ENCODE measurements at regions not wholly inside any gene's neighbourhood (a gene's known extent, or its start where the extent isn't known, plus 50 kb on each side); places are given as distances from the start of the nearest gene placed in this dataset.
"Not testable (repeated sequence)": the region's sequence is repeated elsewhere in the genome, so short reads cannot be mapped to it uniquely, and the experiment has no call there.

DNA sequence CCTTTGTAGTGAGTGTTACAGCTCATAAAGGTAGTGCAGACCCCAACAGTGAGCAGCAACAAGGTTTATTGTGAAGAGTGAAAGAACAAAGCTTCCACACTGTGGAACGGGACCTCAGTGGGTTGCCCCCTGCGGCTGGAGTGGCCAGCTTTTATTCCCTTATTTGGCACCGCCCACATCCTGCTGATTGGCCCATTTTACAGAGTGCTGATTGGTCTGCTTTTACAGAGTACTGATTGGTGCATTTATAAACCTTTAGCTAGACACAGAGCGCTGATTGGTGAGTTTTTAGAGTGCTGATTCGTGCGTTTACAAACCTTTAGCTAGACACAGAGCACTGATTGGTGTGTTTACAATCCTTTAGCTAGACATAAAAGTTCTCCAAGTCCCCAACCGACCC is 763.9 kb upstream of the TMEFF2 start:
- H3K27ac Mint-ChIP-seq, DNase-seq, H3K9me3 Mint-ChIP-seq, H3K4me1 Mint-ChIP-seq, H3K4me3 Mint-ChIP-seq, H3K27me3 Mint-ChIP-seq, H3K36me3 Mint-ChIP-seq: not testable (repeated sequence)

DNA sequence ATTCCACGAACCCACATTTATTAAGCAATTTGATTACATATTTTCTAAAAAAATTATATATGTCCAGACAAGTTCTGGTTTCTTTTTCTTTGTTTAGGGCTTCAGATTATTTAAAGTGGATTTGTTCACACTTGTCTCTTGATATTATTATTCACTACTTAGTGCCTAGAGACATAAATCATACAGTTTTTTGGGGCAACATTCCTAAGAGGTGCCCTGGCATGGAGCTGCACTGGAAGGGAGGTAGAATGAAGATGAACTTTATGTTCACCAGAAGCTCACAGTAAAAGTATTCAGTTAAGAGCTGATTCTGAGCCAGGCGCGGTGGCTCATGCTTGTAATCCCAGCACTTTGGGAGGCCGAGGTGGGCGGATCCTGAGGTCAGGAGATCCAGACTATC is 762.7 kb upstream of the TMEFF2 start:
- H3K9me3 Mint-ChIP-seq = no peaks in the 10 kb centered on the region
- no peaks in the 10 kb centered on the region for H3K4me1 Mint-ChIP-seq
- no peaks in the 10 kb centered on the region for H3K36me3 Mint-ChIP-seq
- H3K27me3 Mint-ChIP-seq = peaks cover 3% of the 10 kb centered on the region
- H3K4me3 Mint-ChIP-seq = no peak overlapping the region
- no peak overlapping the region for H3K27ac Mint-ChIP-seq
- no peak for DNase-seq

DNA sequence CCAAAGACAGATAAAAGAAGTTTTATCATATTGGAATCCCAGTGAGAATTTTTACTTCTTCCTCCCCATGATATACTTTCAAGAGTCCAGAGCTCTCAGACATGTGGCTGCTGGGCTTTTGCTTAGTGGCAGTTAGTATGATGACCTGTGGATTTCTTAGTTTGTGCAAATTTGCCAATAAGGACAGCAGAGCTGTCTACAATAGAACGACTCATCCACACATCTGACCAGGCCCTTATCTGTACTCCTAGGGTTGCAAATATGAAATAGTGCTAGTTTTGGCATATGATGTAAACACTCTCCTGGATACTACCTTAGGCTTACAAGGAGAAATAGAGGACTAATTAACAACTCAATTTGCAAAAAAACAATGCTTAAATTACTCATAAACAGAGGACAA is 758.4 kb upstream of the TMEFF2 start:
- no peak overlapping the region for H3K4me3 Mint-ChIP-seq
- DNase-seq = no peak
- no peaks in the 10 kb centered on the region for H3K36me3 Mint-ChIP-seq
- H3K27me3 Mint-ChIP-seq = no peaks in the 10 kb centered on the region
- H3K4me1 Mint-ChIP-seq = no peaks in the 10 kb centered on the region
- H3K9me3 Mint-ChIP-seq = no peaks in the 10 kb centered on the region
- no peak overlapping the region for H3K27ac Mint-ChIP-seq

DNA sequence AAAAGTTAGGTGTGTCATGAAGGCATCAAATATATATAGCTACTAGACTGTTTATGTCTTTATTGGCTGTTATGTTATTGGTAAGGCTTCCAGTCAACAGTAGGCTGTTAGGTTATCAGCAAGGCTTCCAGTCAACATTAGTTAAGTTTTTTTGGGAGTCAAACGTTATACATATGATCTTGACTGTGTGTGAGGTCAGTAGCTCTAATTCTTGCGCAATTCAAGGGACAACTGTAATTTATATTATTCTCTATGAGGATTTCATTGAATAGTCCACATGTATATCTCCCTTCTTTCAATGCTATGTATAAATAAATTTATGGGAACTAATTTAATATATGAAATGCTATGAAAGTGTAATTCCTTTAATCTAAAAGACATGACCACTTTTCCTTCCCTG is 757.5 kb upstream of the TMEFF2 start:
- no peak overlapping the region for H3K4me3 Mint-ChIP-seq
- H3K27me3 Mint-ChIP-seq = no peaks in the 10 kb centered on the region
- no peaks in the 10 kb centered on the region for H3K9me3 Mint-ChIP-seq

DNA sequence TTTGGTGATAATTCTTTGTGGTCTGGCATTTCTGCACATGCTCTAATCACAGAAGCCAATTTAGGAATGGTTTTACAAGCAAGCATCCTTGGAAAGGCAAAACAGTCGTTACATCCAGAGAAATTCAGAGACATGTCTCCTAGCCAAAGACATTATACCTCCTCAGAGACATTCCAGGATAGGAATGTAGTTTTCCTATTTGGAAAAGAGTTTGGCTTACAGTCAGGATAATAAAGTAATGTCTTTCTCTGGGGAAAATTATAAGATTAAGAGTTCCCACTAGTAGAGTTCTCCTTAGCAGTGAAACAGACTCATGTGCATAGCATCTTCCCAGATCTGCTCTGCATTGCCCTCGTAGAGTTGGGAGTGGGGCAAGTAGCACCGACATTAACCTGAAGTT is 753.6 kb upstream of the TMEFF2 start:
- Mint-ChIP-seq H3K36me3 (no peaks in the 10 kb centered on the region), H3K4me1 (no peaks in the 10 kb centered on the region), H3K4me3 (no peak overlapping the region), H3K27me3 (no peaks in the 10 kb centered on the region), H3K9me3 (no peaks in the 10 kb centered on the region), H3K27ac (no peak overlapping the region)
- no peak for DNase-seq

More for the DNA sequence above, 757.5 kb upstream of the TMEFF2 start:
- DNase-seq = no peak
- no peaks in the 10 kb centered on the region for H3K36me3 Mint-ChIP-seq
- no peak overlapping the region for H3K27ac Mint-ChIP-seq
- H3K4me1 Mint-ChIP-seq = no peaks in the 10 kb centered on the region

DNA sequence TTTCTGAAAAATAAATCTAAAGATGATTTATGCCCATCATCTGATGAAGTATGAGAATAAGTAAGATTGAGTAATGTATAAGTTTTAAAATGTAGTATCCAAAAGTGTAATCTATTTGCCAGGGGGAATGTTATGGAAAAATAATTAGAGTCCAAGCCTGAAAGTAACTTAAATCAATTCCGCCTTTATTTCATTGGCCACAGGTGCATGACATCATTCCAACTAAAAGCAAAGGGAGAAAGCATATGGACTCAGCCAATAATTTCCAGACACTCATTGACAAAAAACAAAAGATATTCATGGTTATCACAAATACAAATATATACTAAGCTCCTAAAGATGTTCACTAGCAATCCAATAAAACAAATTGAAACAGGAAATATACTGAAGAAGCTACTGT is 752.6 kb upstream of the TMEFF2 start:
- Mint-ChIP-seq H3K36me3 (no peaks in the 10 kb centered on the region), H3K4me1 (no peaks in the 10 kb centered on the region), H3K27me3 (no peaks in the 10 kb centered on the region), H3K4me3 (no peak overlapping the region), H3K27ac (no peak overlapping the region), H3K9me3 (peaks cover 1% of the 10 kb centered on the region)
- no peak for DNase-seq

DNA sequence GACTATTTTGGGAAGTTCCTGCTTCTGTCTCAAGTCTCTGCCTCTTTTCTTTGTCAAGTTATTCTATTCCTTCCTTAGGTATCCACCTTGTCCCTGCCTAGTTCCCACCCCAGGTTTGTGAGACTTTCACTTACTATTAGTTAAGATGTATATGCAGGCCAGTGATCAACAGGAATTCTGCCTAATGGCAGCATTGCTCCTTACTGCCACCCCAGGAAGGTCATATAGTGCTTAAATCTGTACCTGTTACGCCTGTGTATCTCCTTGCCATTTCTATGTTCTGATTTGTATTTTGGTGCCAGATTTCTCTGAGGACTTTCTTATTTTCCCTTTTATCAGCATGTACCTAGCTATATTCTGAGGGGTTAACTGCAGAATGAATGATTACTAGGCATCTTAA is 746.0 kb upstream of the TMEFF2 start:
- no peak overlapping the region for H3K27ac Mint-ChIP-seq

DNA sequence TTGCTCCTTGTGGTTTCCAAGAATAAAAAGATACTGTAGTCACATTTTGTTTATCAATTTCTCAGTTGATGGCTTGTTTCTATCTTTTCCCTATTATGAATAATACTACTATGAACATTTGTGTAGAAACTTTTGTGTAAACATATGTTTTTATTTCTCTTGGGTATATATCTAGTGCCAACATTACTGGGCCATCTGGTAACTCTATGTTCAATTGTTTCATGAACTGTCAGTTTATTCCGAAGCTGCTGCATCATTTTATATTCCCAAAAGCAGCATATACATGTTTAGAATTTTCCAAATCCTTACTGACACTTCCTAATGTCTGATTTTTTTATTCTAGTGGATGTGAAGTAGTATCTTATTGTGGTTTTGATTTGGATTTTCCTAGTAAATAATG is 737.6 kb upstream of the TMEFF2 start:
- Mint-ChIP-seq H3K27ac (no peak overlapping the region), H3K9me3 (no peaks in the 10 kb centered on the region), H3K4me3 (no peak overlapping the region), H3K4me1 (no peaks in the 10 kb centered on the region), H3K27me3 (no peaks in the 10 kb centered on the region), H3K36me3 (no peaks in the 10 kb centered on the region)
- no peak for DNase-seq

More for the DNA sequence above, 746.0 kb upstream of the TMEFF2 start:
- Mint-ChIP-seq H3K36me3 (no peaks in the 10 kb centered on the region), H3K4me1 (no peaks in the 10 kb centered on the region), H3K9me3 (peaks cover 1% of the 10 kb centered on the region), H3K27me3 (no peaks in the 10 kb centered on the region), H3K4me3 (no peak overlapping the region)
- no peak for DNase-seq

DNA sequence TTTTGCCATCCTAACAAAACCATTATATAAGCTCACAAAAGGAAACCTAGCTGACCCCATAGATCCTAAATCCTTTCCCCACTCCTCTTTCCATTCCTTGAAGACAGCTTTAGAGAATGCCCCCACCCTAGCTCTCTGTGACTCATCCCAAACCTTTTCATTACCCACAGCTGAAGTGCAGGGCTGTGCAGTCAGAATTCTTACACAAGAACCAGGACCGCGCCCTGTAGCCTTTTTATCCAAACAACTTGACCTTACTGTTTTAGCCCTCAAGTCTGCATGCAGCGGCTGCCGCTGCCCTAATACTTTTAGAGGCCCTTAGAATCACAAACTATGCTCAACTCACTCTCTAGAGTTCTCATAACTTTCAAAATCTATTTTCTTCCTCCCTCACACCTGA is 726.9 kb upstream of the TMEFF2 start:
- not testable (repeated sequence) for H3K27me3 Mint-ChIP-seq, H3K4me1 Mint-ChIP-seq, H3K4me3 Mint-ChIP-seq, H3K36me3 Mint-ChIP-seq, DNase-seq, H3K9me3 Mint-ChIP-seq, H3K27ac Mint-ChIP-seq

DNA sequence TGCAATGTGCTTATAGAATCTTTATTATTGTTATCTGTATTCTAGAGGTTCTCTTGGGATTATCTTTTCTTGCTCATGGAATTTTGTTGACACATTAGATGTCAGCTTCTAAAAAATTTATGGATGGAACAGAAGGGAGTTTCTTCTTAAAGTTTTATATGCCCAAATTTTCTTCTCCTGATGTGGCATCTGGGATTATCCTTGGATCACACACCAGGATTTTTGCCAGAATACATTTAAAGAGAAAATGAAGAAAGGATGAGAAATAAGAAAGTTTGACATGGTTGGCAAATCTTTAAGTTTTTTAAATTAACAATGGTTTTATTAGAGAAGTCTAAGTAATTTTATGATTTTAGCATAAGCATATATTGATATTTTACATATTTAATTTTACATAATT is 706.7 kb upstream of the TMEFF2 start:
- H3K27me3 Mint-ChIP-seq = no peaks in the 10 kb centered on the region

DNA sequence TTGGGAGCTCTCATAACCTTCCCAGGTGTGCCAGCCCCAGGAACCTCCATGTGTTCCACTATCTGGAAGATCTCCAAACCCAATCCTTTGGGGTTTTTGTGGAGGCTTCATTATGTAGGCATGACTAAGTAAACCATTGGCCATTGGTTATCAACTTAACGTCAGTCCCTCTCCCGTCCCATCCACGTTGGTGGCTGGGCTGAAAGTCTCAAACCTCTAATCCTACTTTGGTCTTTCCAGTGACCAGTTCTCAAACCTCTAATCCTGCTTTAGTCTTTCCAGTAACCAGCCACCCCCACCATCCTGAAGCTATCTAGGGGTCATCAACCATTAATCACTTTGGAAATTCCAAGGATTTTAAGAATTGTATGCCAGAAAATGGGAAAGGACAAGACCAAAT is 704.7 kb upstream of the TMEFF2 start:
- no peaks in the 10 kb centered on the region for H3K27me3 Mint-ChIP-seq
- H3K9me3 Mint-ChIP-seq = no peaks in the 10 kb centered on the region
- H3K4me3 Mint-ChIP-seq = no peak overlapping the region
- DNase-seq = no peak
- no peak overlapping the region for H3K27ac Mint-ChIP-seq
- no peaks in the 10 kb centered on the region for H3K36me3 Mint-ChIP-seq
- no peaks in the 10 kb centered on the region for H3K4me1 Mint-ChIP-seq

More for the DNA sequence above, 706.7 kb upstream of the TMEFF2 start:
- Mint-ChIP-seq H3K36me3 (no peaks in the 10 kb centered on the region), H3K4me1 (no peaks in the 10 kb centered on the region), H3K27ac (no peak overlapping the region), H3K9me3 (no peaks in the 10 kb centered on the region), H3K4me3 (no peak overlapping the region)
- no peak for DNase-seq

DNA sequence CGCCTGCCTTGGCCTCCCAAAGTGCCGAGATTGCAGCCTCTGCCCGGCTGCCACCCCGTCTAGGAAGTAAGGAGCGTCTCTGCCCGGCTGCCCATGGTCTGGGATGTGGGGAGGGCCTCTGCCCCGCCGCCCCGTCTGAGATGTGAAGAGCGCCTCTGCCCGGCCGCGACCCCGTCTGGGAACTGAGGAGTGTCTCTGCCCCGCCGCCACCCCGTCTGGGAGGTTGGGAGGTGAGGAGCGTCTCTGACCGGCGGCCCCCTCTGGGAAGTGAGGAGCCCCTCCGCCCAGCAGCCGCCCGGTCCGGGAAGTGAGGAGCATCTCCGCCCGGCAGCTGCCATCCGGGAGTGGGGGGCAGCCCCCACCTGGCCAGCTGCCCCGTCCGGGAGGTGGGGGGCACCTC is 699.2 kb upstream of the TMEFF2 start:
- DNase-seq, H3K9me3 Mint-ChIP-seq, H3K4me3 Mint-ChIP-seq, H3K4me1 Mint-ChIP-seq, H3K36me3 Mint-ChIP-seq, H3K27me3 Mint-ChIP-seq, H3K27ac Mint-ChIP-seq: not testable (repeated sequence)

DNA sequence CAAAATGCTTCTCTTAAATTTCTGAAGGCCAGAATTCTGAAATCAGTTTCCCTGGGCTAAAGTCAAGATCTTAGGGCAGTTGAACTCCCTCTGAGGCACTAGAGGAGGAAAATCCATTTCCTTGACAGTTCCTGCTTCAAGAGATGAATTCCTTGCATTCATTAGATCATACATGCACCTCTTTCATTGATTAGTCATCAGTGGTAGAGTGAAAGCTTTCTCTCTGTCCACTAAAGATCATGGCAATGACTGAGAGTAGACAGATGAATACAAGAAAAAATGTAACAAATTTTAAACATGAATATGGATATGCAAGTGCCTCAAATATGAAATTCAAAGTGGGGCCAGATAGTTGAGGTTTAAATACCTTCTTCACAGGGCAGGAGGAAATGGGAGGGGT is 693.4 kb upstream of the TMEFF2 start:
- no peak overlapping the region for H3K27ac Mint-ChIP-seq

DNA sequence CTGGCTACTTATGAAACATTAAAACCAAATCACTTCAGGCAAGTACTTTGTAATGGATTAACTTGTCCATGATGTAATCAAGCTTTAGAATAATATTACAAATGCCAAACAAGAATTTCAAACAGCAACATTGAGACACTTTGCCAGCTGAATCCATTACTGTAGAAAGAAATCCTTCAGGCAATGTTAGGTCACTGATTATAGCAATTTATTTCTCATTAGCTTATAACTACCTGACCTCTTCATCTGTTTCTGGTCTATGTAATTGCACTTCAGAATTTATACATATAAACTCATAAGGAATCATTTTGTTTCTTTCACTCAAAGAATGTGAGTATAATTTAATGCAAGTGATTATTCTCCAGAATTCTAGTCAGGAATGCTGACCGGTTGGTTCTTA is 692.6 kb upstream of the TMEFF2 start:
- no peaks in the 10 kb centered on the region for H3K9me3 Mint-ChIP-seq
- no peak overlapping the region for H3K27ac Mint-ChIP-seq
- H3K4me1 Mint-ChIP-seq = no peaks in the 10 kb centered on the region
- no peak for DNase-seq
- H3K27me3 Mint-ChIP-seq = no peaks in the 10 kb centered on the region
- no peaks in the 10 kb centered on the region for H3K36me3 Mint-ChIP-seq
- H3K4me3 Mint-ChIP-seq = no peak overlapping the region

More for the DNA sequence above, 693.4 kb upstream of the TMEFF2 start:
- Mint-ChIP-seq H3K27me3 (no peaks in the 10 kb centered on the region), H3K36me3 (no peaks in the 10 kb centered on the region), H3K4me3 (no peak overlapping the region), H3K4me1 (no peaks in the 10 kb centered on the region), H3K9me3 (no peaks in the 10 kb centered on the region)
- DNase-seq = no peak

DNA sequence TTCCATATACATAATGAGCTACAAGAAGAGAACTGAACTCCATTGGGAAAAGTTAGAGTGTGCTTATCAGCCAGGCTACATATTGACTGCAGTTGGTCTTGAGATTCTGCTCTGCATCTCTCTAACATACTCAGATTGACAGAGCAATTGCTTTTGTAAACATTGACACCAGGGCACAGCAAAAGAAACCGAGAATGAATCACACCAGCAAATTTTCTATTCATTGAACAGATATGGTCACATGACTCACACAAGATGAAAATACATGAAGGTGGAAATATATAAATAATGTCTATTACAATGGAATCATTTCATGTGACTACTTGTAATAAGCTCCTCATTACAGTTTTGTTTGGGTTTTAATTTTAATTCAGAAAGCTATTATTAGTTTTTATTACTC is 691.9 kb upstream of the TMEFF2 start:
- Mint-ChIP-seq H3K4me1 (no peaks in the 10 kb centered on the region), H3K9me3 (no peaks in the 10 kb centered on the region), H3K27me3 (no peaks in the 10 kb centered on the region), H3K4me3 (no peak overlapping the region), H3K36me3 (no peaks in the 10 kb centered on the region), H3K27ac (no peak overlapping the region)
- DNase-seq = no peak

DNA sequence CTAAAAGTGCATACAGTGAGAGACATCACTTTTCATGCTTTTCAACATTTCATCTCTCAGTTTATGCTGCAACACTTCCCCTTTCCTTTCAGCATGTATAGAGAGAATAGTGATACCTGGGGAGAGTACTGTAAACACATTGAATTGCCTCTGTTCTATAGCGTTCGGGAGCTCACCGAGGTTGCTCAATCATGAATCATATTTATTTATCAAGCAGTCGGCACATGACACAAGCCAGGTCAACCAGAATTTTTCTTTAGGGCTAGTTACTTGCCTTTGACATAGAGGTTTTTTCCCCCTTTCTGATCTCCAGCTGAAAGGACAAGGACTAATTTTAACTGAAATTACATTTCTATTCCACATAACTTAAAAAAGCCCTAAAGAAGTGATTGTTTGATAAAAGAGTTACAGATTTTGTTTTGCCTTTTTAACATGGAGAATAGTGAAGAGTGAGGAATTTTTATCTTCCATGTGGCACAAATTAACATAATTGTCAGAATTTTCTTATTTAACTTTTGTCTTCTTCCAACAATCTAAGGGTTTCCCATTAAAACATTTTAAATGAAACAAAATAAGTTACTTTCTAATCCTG is 690.9 kb upstream of the TMEFF2 start:
- Mint-ChIP-seq H3K4me1 (no peaks in the 10 kb centered on the region), H3K27ac (no peak overlapping the region), H3K27me3 (no peaks in the 10 kb centered on the region), H3K36me3 (no peaks in the 10 kb centered on the region), H3K9me3 (no peaks in the 10 kb centered on the region), H3K4me3 (no peak overlapping the region)
- DNase-seq = no peak

DNA sequence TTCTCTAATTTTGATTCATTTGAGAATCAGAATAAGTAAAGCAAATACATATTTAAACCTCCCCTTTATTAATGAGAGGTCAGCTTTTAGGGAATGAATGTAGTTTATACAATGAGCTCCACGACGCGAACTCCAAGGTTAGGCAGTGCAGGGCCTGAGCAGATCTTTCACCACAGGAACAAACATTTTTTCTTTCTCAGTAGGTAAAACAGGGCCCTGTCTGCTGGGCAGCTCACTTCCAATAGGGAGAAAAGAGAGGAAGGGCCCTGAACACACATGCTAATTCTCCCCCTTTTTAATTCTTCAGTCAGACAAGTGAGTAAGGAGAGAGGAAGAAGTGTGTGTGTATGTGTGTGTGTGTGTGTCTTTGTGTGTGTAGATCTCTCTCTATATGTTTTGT is 682.4 kb upstream of the TMEFF2 start:
- Mint-ChIP-seq H3K4me3 (no peak overlapping the region), H3K27ac (no peak overlapping the region), H3K4me1 (no peaks in the 10 kb centered on the region), H3K9me3 (no peaks in the 10 kb centered on the region), H3K27me3 (no peaks in the 10 kb centered on the region), H3K36me3 (no peaks in the 10 kb centered on the region)
- no peak for DNase-seq
